Fibroblast of peridontal ligament (primary cell): ENCODE measurements at regions not wholly inside any gene's neighbourhood (a gene's known extent, or its start where the extent isn't known, plus 50 kb on each side); places are given as distances from the start of the nearest gene placed in this dataset.
"Not testable (repeated sequence)": the region's sequence is repeated elsewhere in the genome, so short reads cannot be mapped to it uniquely, and the experiment has no call there.

Experiments used
- DNase-seq: peaks from one replicate; pipeline ENCODE4 v3.0.0-alpha.2; 2010; ENCODE audit errors: extremely low read depth

DNA sequence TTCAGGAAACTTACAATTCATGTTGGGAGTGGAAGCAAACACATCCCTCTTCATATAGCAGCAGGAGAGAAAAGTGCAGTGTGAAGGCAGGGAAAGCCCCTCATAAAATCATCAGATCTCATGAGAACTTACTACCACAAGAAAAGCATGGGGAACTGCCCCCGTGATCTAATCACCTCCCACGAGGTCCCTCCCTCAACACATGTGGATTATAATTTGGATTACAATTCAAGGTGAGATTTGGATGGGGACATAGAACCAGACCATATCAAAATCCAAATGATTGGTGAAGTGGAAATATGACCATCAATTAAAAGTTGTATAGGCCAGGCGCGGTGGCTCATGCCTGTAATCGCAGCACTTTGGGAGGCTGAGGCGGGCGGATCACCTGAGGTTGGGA lies 1268.0 kb downstream of the JRKL start:
- no peak for DNase-seq

DNA sequence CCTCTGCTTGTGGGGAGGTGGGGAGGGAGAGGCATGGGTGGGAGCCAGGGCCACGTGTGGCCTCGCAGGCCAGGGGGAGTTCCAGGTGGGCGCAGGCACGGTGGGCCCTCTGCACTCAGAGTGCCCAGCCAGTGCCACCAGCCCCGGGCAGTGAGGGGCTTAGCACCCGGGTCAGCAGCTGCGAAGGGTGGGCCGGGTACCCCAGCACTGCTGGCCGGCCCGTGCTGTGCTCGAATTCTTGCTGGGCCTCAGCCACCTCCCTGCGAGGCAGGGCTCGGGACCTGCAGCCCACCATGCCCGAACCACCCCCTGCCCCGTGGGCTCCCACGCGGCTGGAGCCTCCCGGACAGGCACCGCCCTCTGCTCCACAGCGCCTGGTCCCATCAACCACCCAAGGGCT lies 1277.2 kb downstream of the JRKL start:
- DNase-seq, result no peak

DNA sequence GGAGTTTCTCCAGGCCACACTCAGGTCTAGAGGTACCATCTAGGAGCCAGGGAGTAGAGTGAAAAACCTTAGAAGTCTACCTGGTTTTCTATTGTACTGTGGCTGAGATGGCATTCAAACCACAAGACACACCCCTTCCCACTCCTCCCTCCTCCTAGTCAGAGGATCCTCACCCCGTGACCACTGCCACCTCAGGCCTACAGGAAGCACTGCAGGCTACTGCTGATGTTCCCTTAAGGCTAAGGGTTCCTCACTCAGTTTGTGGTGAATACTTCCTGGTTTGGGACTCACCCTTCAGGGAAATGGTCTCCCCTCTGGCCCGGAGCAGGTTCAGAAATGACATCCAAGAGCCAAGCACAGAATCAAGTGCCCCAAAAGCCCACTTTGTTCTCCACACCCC lies 1293.9 kb downstream of the JRKL start:
- DNase-seq, result no peak

DNA sequence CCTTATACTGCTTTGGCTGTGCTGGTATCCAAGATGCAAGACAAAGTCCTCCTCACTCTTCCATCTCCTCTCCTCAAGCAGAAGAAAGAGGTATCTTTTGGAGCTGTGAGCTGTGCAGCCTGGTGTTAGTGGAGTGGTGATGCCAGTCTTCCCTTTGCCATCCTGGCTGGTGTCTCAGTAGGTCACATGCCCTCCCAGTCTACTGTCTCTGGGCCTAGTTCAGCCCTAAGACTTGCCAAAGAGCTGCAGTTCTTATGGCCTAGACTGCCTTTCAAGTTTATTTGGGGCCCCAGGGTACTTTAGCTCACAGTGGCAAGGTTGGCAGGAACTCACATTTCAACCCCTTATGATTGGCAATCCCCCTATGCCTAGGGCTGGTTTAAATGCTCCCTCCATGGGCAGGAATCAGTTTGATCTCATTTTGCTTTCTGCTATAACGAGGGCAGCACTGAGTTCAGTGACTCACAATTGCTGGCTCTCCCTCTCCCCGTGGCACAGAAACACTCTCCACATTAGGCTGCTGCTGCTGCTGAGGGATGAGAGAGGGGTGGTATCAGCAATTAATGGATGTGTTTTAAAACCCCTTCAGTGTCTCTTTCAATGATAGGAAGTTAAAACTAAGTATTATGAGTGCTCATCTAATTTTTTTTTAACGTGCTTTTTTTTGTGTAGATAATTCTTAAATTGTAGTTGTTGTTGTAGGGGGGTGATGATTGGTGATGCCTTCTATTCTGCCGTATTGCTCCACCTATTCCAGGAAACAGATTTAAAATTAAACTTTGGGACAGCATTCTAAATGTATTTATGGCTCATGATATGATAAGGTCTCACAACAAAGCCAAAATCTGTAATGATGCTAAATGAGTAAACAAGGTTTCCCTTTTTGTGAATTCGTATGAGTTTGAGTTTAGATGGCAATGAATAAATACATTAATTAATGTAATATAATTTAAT lies 1295.0 kb downstream of the JRKL start:
- DNase-seq, result no peak

DNA sequence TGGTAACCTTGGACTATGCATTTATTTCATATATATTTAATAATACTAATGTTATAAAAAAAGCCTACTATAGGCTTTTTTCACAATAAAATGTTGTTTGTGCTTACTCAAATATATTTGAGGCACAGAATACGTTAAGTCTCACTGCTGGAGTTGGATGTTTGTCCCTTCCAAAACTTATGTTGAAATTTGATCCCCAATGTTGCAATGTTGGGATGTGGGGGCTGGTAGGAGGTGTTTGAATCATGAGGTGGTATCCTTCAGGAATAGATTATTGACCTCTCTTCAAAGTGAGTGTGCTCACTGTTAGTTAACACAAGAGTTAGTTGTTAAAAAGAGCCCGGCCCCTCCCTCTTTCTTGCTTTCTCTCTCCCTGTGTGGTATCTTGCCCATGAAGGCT lies 1295.9 kb downstream of the JRKL start:
- DNase-seq, result no peak

DNA sequence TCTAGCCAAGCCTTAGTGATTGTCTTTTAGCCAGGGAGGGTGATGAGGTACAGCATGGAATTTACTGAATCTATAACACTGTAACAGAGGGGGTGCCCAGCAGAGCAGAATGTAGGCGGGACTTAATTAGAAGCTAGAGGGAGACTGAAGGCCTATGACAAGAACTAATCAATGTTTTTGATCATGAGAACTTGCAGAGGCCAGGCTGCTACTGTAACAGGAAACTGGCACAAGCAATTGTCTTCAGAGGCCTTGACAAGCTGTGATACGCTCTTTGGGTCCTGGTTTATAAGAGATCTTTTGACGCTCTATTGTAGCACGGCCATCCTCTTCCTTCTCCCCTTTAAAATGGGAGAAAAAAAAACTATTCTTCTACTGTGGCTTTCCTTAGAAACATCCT lies 1297.3 kb downstream of the JRKL start:
- no peak for DNase-seq

DNA sequence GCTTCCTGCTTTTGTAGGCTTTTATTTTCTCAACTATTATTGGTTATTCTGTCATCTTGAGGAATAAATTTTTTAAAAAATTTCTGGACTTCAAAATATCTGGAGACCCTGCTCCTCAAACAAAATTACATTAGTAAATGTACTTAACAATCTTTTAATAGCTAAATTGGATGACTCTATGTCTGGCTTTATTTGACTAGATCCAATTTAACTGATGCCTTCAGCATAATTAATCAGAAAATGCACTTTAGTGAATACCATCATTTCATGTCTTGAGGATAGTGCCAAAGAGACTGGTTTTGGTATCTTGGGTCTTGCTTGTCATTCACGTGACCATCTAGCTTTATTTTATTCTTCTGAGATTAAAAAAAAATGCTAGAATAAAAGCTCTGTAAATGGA lies 1301.2 kb downstream of the JRKL start:
- no peak for DNase-seq

DNA sequence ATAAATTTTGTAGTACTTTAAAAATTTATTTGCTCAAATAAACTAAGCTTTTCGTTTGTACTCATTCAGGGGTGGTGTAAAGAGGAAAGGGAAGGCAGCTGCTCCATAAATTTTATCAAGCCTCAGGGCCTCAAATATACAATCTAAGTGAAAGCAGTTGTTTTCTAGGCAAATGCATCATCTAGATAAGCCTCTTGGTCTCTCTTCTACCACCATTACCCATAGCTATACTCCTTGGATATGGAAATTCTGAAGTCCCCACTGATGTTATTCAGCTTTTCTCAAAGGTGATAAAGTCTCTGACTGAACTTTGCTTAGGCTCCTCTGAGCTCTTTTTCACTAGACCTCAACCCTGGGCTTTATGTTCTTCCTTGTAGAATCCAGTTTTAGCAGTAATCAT lies 1313.1 kb downstream of the JRKL start:
- DNase-seq, result no peak

DNA sequence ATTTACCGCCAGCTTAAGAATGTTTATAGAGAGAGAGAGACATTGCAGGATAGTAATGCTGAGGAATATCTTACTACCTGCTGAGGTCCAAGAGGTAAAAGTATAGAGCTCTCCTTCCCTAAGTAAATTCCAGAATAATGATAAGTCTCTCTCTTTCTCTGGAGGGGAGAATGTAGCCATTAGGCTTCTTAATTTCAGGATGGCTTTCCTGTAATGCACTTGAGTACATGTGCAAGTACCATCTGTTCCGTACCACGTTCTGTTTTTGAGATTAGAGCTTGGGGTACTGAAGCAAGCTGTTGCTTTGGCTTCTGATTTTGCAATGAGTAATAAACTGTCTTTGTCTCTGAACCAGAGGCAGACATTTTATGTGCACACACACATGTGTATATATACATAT lies 1314.0 kb downstream of the JRKL start:
- DNase-seq, result no peak

DNA sequence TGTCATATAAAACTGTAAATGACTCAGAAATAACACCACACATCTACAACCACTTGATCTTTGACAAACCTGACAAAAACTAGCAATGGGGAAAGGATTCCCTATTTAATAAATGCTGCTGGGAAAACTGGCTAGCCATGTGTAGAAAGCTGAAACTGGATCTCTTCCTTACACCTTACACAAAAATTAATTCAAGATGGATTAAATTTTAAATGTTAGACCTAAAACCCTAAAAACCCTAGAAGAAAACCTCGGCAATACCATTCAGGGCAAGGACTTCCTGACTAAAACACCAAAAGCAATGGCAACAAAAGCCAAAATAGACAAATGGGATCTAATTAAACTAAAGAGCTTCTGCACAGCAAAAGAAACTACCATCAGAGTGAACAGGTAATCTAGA lies 1315.3 kb upstream of the CNTN5 start:
- DNase-seq, result not testable (repeated sequence)

DNA sequence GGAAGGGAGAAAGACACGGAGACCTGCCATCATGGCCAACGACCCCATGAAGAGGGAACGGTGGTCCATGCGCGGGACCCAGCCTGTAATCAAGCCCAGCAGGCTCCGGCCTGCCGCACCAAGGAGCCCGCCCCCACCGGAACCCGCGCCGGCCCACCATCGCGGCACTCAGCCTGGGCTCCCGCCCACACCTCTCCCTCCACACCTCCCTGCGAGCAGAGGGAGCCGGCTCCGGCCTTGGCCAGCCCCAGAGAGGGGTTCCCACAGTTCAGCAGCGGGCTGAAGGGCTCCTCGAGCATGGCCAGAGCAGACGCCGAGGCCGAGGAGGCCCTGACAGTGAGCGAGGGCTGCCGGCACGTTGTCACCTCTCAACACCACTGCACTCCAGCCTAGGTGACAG lies 1302.8 kb upstream of the CNTN5 start:
- no peak for DNase-seq

DNA sequence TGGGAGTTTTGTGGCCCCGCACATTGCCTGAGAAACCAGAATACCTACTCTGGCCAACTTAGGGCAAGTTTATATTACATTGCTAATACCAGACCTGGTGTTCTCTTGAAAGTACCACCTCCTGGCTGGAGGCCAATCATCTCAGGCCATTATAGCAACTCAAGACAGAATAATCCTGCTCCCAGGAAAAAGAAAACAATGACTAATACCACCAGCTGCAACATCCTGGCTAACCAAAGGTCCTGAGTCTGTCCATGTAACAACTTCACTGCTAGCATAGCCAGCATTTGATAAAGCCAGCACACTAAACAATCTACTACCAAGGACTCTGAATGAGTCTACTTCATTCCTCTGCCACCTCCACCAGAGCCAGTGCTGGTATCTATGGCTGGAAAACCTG lies 1298.7 kb upstream of the CNTN5 start:
- no peak for DNase-seq

DNA sequence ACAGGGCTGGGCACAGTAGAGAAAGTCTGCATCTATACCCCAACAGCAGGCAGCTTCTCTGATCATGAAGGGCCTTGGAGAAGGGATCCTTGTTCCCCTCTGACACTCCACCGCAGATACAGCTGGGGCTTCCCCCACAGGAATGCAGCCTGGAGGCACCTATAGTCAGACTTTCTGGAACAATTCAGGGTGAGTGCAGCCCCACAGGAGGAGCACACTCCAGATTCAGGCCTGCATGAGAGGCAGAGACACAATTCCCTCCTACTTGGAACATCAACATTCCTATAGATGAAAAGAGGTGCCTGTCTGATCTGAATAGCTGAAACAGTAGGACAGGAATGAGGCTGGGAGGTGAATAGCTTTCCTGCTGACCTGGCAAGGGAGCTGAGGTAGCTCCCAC lies 1298.0 kb upstream of the CNTN5 start:
- DNase-seq, result no peak

DNA sequence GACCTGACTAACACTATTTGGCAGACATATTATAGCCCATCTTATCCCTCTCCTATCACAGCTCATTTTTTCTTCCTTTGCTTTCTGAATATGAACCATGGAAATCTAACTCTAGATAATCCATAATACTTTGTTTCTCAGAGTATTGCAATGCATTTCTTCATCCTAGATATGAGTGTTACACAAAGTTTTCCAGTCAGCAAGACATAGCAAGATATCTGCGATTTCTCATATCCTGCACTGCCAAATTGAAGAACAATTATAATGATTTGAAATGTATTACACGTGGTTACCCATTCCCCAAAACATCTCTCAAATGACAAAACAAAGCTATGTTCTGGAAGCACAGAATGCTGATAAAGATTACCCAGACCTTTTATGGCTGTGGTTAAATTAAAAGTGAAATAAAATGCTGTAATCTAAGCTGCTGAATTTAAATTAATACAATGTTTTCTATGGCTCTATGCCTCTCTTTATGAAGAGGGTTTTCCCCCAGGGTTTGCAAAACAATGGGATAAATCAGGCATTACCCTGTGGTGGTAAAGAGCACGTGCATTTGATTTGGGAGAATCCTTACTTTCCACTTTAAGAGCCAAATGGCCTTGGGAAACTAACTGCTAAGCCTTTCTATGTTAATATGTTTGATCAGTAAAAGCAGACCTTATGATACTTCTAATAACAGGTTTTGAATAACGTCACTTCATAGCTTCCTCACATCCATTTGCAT lies 1291.0 kb upstream of the CNTN5 start:
- DNase-seq, result no peak

DNA sequence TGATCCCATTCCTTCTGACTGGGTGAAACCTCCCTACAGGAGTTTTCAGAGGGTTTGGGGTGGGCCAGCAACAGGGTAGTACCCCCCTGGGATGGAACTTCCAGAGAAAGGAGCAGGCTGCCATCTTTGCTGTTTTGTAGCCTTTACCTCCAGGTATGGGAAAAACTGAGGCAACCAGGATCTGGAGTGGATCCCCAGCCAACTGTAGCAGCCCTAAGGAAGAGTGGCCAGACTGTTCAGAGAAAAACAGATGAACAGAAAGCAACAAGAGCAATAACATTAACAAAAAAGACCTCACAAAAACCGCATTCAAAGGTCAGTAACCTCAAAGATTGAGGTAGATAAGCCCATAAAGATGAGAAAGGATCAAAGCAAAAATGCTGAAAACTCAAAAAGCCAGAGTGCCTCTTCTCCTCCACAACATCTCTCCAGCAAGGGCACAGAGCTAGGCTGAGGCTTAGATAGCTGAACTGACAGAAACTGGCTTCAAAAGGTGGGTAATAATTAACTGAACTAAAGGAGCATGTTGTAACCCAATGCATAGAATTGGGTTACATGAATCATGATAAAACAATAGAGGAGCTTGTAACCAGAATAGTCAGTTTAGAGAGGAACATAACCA lies 1288.6 kb upstream of the CNTN5 start:
- DNase-seq, result no peak

DNA sequence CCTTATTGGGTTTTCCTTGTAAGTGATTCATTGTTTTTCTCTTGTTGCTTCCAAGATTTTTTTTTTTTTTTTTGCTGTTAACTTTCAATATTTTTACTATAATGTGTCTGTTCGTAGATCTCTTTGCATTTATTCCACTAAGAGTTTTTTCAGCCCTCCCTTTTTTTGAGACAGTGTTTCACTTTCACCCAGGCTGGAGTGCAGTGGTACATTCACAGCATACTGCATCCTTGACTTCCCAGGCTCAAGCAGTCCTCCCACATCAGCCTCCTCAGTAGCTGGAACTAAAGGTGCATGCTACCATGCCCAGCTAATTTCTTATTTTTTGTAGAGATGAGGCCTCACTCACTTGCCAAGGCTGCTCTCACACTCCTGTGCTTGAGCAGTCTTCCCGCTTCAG lies 1282.0 kb upstream of the CNTN5 start:
- no peak for DNase-seq

DNA sequence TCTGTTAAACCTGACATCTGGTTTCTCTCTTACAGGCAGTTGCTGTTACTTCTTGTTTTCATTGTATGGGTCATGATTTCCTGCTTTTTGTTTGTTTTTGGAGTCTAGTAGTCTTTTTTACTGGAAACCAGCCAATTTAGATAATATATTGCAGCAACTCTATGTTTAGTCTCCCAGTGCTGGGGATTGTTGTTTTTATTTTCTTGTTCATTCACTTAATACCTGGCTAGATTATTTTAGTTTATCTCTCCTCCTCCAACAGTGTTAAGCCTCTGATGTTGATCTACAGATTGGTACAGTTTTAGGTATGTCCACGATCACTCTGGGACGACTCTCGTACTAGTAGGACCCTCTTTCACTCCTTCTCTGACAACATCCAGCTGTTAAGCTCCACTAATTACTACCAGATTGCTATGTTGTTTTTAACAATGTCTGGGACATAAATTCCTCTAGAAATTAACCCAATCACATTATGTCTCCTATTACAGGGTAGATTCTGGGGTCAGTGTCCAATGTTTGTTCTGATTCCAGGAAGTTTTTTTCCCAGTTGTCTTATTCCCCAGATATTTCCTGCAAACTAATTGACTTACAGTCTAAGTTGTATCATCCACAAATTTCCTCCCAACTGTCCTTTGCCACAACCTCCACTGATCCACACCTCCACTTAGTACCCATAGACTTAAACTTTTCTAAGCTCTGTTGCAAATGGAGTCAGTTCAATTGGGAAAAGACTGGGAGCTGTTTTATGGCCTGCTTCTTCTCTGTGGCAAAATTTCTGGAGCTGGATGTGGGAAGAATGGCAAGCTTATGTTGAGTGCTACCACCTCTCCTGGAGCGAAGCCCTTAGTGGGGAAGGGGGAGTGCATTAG lies 1280.6 kb upstream of the CNTN5 start:
- DNase-seq, result no peak

DNA sequence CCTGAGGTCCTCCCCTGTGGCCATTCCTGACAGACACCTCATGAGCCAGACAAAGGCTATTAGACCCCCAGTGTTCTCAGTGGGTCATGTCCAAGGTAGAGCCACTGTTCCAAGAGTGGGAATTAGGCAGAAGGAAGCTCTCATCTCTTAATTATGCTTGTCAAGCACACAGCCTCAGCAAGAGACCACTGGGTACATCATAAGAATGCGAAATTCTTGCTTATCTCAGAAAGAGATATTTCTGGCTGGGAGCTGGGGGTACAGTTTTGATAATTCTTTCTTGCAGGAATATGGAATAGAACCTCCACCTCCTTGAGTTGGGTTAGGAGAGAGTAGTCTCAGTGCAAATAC lies 1280.0 kb upstream of the CNTN5 start:
- no peak for DNase-seq

DNA sequence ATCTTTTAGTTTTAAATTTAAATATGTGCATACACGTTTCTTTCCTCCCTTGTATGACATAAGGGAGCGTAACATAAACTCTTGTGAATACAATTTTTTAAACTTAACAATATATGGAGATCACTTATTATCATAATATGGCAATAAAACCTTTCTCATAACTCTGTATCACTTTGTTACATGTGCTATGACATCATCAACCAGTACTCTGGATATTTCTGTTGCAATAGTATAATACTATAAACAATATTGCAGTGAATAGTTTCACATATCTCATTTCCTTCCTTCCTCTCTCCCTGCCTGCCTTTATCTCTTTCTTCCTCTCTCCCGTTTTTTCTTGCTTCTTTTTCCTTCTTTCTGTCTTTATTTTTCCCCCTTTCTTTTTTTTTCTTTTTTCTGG lies 1278.0 kb upstream of the CNTN5 start:
- no peak for DNase-seq

DNA sequence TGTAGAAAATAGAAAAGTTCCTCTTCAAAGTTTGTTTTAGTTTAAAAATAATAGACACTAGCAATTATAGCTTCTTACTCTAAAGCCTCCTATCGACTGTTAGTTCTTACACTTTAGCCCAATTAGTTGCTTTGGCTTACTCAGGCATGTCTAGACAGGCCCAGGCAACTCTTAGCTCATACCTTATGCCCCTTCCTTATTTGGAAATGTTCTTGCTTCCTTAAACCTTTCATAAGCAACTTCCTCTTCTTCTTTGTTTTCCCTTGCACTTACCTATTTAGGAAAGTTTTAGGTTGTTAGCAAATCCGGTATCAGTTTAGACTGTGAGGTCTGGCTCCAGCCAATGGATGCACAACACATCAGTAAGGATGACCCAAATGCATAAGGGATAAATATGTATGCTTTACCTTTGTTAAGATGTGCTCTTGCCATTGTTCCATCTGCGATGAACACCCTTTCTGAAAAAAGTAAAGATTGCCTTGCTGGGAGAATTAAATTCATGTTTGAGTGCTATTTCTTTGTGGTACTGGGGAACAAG lies 1277.5 kb upstream of the CNTN5 start:
- DNase-seq, result no peak

DNA sequence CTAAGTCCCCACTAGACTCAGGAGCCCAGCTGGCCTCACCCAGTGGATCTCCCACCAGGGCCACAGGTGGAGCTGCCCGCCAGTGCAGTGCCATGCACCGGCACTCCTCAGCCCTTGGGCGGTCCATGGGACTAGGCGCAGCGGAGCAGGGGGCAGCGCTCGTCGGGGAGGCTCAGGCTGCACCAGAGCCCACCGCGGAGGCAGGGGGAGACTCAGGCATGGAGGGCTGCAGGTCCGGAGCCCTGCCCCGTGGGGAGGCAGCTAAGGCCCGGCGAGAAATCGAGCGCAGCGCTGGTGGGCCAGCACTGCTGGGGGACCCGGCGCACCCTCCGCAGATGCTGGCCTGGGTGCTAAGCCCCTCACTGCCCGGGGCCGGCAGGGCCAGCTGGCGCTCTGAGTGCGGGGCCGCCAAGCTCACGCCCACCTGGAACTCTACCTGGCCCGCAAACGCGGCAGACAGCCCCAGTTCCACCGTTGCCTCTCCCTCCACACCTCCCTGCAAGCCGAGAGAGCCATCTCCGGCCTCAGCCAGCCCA lies 1275.2 kb upstream of the CNTN5 start:
- DNase-seq, result no peak
